GM12874 (cell line): ENCODE measurements at regions not wholly inside any gene's neighbourhood (a gene's known extent, or its start where the extent isn't known, plus 50 kb on each side); places are given as distances from the start of the nearest gene placed in this dataset.

Experiments
- TF ChIP-seq, protein P1 (sequence below): IDR thresholded peaks from 2 replicates; pipeline ENCODE4 v1.5.1; 2011; ENCODE audit warnings: low read depth, mild to moderate bottlenecking, control low read depth, low read length, moderate library complexity; ENCODE audit not compliant: insufficient read depth

DNA sequence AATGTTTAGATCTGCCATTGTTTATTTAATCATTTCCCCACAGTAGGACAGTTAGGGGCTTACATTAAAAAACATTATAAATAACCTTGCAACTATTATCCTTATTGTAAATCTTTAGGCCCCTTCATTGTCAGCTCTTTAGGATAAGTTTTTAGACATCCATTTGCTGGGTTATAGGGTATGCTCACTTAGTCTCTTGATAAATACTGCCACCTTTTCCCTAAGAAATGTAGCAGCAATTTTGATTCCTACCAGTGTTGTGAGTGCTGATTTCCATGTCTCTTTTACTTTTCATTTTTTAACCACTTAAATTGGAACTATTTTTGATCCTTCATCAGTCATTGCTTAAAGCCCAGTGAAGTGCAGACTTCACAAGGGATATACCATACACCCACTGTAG lies 94.4 kb downstream of the AVPR1A start:
- TF ChIP-seq, protein P1, sequence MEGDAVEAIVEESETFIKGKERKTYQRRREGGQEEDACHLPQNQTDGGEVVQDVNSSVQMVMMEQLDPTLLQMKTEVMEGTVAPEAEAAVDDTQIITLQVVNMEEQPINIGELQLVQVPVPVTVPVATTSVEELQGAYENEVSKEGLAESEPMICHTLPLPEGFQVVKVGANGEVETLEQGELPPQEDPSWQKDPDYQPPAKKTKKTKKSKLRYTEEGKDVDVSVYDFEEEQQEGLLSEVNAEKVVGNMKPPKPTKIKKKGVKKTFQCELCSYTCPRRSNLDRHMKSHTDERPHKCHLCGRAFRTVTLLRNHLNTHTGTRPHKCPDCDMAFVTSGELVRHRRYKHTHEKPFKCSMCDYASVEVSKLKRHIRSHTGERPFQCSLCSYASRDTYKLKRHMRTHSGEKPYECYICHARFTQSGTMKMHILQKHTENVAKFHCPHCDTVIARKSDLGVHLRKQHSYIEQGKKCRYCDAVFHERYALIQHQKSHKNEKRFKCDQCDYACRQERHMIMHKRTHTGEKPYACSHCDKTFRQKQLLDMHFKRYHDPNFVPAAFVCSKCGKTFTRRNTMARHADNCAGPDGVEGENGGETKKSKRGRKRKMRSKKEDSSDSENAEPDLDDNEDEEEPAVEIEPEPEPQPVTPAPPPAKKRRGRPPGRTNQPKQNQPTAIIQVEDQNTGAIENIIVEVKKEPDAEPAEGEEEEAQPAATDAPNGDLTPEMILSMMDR, result no peak

DNA sequence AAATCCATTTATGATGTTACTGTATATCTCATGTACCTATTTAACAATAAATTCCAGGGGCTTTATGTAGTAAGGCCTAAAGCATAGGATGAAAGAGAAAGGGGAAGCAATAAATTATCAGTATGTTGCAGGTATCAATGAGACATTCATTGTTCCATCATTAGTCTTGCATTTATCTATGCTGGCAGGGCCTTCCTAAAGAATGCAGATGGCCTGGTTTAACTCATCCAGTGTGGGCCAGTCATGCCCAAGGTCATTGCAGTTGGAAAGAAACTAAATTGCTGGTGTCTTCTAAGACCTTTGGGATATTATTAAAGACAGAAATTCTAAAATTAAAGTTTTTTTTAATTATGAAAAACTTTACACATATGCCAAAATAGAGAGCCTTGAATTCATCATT lies 98.3 kb downstream of the AVPR1A start:
- TF ChIP-seq, protein P1, result no peak

DNA sequence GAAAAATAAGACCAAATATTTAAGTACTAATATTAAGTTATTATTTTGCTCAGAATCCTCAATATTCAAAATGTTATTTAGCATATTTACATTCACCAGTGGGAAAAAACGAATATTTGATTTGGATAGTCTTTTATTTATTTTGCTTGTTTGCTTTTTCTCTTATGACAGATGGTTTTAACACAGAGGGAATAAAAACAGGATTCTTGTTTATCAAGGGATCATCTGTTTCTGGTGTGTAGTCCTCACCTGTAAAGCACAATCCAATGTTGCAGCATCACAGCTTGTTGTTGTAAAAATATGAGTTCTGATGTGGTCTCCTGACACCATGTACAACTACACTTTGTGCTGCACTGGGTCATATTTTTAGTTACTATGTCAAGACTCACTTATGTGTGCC lies 103.9 kb downstream of the AVPR1A start:
- TF ChIP-seq, protein P1, result no peak

DNA sequence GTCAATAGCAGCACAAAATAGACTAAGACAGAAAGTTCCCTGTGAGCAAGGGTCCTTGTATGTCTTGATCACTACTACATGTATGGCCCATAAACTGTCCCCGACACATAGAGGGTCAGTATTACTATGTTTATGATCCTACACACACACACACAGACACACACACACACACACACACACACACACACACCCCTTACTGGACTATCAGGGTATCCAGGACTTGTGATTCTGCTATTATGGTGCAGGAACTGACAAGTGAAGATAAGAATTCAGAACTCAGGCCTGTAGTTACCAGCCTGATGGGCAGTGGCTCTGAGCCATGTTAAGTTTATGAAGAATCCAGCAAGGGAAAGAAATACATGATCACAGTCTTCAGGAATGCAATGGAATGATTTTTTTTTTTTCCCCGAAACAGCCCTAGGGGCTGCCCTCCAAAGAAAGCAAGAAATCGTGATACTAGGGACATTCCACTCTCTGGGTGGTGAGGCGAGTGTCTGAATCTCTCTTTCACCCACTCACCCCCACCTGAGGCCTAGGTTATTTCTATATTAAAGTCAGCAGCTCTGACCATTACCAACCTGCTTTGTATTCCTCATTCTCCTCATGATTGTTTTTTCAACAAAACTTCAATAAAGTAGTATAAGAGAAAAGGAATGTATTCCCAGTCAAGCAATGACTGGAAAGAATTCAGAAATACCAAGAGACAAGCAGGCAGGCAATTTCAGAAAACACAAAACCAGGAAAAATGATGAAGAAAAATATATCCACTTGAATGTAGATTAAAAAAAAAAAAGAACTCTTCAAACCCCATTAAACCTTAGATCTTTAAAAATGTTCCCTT lies 105.8 kb downstream of the AVPR1A start:
- TF ChIP-seq, protein P1, result no peak

DNA sequence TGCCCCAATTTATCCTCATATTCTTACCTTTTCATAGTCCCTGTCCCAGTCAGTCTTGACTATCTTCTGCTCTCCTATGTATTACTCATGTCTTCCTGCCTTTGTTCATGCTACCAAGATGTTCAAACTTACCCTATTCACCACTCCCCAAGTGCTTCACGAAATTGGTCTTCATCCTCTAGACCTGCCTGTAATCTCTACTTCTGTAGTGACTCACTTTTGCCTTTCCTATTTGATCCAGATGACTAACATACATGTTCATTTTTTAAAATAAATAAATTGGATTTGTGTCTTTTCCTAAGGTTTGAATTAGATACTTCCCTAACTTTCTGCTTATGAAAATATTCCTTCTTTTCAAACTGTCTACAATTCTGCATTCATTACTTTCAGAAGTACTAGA lies 107.7 kb upstream of the PPM1H start:
- TF ChIP-seq, protein P1, result no peak

DNA sequence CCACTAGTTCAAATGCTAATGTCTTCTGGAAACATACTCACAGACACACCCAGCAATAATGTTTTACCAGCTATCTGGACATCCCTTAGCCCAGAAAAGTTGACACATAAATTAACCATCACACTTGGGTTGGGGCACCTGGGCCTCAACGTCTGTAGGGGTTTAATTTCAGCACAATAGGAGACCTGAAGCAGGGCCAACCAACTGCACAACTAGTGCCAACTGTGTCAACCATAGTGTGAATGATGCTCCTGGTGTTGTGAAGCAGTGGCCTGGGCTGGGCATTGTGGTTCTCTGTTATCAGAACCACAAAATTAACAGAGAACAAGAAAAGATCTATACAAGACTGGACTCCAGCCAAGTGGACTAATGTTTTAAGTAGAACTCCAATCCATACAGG lies 106.7 kb upstream of the PPM1H start:
- TF ChIP-seq, protein P1, result no peak

DNA sequence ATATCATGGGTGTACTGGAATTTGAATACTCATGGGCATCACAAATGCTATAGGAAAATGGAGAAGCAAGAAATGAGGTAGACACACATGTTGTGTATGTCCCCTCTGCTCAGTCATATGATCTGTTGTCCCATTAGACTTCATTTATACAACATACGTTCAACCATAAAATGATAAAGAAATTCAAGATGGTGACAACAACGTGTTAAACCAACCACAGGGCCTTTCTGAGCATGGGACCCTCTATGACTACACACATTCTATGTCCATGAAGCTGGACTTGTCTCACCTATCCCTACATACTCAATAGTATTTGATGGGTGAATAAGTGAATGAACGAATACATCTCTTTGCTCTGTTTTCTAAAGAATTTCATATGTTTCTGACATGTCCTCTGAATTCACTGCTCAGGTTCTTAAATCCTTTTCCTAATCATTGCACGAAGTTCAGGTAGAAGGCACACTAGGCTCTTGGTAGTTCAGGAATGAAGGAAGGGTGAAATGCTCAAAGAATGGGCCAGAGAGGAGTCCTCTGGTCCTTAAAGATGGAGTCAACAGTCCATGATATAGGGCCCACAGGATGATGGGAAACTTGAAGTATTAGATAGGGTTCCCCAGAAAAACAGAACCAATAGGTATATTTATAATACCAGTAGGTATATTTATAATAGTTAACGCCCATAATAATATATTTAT lies 105.7 kb upstream of the PPM1H start:
- TF ChIP-seq, protein P1, result no peak
